ENCODE measurements at regions not wholly inside any gene's neighbourhood (a gene's known extent, or its start where the extent isn't known, plus 50 kb on each side); places are given as distances from the start of the nearest gene placed in this dataset.

DNA sequence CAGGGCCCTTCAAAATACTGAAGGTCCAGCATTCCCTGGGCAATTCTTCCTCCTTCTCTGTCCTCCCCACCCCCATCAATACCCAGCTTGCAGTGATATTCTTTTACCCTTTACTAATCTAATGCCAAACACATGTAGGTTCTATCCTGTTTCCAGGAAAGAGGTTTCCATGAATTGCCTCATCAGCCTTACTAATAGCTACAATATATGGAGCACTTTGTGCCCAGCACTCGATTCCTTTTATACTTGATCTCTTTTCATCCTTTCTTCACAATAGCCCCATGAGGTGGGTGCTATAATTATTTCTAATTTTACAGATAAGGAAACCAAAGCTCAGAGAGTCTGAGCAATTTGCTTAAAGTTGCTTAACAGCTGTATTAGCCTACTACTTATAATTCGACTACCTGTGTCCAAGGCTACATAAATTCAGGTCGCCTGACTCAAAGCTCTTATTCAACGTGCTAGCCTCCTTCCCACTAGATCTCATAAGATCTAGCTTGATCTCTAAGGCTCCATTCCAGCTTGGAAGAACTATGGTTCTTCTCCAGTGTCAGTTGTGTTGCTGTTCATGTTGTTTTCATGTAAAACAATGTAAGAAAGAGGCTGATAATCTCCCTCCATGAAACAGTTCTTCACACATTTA is 229.6 kb upstream of the PGRMC2 start:
- no peak overlapping the region for H3K4me3 Mint-ChIP-seq

DNA sequence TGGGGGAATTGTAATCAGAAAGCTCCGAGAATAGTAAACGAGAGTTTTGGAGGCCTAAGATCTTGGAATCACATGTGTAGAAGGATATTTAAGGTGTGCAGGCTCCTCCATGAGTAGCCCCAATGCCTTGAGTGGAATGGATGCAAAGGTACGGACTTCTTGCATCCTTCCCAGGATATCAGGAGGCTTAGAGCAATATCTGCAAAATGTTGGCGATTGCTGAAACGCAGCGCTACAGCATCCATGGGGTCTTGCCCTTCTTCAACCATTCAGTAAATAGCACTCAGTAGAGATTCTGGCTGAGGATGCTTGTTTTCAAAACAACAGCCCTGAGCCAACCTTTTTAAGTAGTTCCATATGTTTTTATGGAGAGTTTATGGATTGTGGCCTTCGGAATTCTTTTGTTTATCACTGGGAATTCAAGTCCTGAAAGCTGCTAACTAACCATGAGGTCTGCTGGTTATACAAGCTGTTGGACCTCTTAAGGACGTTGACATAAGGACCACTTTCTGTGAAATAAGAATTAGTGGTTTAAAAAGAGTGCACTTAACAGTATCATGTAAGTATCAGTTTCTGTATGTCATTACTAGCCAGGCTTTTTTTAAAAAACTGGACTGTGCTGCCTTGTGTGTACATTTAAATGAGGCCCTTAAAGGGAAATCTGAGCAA is 228.8 kb upstream of the PGRMC2 start:
- Mint-ChIP-seq H3K4me3 (no peak overlapping the region), H3K4me1 (no peaks in the 10 kb centered on the region), H3K9me3 (no peaks in the 10 kb centered on the region), H3K27ac (no peak overlapping the region), H3K36me3 (ENCODE audit: low read depth) (no peaks in the 10 kb centered on the region), H3K27me3 (peaks cover 2% of the 10 kb centered on the region)
- DNase-seq (no peak), ATAC-seq (ENCODE audit: low read depth) (no peak)
- POLR2A ChIA-PET, result no interaction called here
- intact Hi-C loops (cut with micrococcal nuclease), result no loop called here
- CTCF ChIA-PET, result no interaction called here
- TF ChIP-seq, protein P1, sequence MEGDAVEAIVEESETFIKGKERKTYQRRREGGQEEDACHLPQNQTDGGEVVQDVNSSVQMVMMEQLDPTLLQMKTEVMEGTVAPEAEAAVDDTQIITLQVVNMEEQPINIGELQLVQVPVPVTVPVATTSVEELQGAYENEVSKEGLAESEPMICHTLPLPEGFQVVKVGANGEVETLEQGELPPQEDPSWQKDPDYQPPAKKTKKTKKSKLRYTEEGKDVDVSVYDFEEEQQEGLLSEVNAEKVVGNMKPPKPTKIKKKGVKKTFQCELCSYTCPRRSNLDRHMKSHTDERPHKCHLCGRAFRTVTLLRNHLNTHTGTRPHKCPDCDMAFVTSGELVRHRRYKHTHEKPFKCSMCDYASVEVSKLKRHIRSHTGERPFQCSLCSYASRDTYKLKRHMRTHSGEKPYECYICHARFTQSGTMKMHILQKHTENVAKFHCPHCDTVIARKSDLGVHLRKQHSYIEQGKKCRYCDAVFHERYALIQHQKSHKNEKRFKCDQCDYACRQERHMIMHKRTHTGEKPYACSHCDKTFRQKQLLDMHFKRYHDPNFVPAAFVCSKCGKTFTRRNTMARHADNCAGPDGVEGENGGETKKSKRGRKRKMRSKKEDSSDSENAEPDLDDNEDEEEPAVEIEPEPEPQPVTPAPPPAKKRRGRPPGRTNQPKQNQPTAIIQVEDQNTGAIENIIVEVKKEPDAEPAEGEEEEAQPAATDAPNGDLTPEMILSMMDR (IDR thresholded peaks at IDR 0.05), result no peak

More for the DNA sequence above, 229.6 kb upstream of the PGRMC2 start:
- CTCF ChIA-PET, result no interaction called here
- Mint-ChIP-seq H3K4me1 (no peaks in the 10 kb centered on the region), H3K36me3 (ENCODE audit: low read depth) (no peaks in the 10 kb centered on the region), H3K9me3 (no peaks in the 10 kb centered on the region), H3K27ac (no peak overlapping the region), H3K27me3 (peaks cover 2% of the 10 kb centered on the region)
- DNase-seq (no peak), ATAC-seq (ENCODE audit: low read depth) (no peak)
- intact Hi-C loops (cut with micrococcal nuclease), result no loop called here
- TF ChIP-seq, protein P1 (IDR thresholded peaks at IDR 0.05), result no peak
- POLR2A ChIA-PET, result no interaction called here

DNA sequence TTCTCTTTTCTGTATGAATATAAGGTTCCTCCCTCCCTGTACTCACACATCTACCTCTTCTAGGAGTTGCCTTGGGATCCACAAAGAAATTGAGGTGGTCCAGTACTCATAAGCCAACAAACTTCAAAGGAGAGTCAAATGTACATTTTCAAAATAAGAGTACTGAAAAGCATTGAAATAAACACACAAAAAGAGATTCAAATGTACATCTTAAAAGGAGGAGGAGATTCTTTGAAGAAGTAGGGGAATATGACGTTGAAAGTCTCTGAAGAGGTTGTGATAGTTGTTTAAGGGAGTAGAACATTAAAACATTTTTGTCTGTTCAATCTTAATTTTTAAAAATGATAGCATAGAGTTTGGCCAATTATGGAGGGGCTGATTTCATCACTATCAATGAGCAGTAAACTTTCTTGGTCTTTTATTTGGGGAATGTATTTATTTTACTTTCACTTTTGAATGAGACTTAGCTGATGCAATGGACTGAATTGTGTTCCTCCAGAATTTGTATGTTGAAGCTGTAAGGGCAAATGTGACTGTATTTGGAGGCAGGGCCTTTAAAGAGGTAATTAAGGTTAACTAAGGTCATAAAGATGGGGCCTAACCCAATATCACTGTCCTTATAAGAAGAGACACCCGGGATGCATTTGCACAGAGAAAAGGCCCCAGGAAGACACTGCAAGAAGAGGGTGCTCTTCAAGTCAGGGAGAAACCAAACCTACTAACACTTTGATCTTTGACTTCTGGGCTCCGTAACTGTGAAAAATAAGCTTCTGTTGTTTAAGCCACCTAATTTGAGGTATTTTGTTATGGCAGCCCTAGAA is 226.3 kb upstream of the PGRMC2 start:
- intact Hi-C loops (cut with micrococcal nuclease), result no loop called here
- Mint-ChIP-seq H3K4me1 (no peaks in the 10 kb centered on the region), H3K36me3 (ENCODE audit: low read depth) (no peaks in the 10 kb centered on the region), H3K9me3 (no peaks in the 10 kb centered on the region), H3K4me3 (no peak overlapping the region), H3K27me3 (peaks cover 4% of the 10 kb centered on the region), H3K27ac (no peak overlapping the region)
- TF ChIP-seq, protein P1 (IDR thresholded peaks at IDR 0.05), result no peak
- DNase-seq (no peak), ATAC-seq (ENCODE audit: low read depth) (no peak)
- CTCF ChIA-PET, result no interaction called here
- POLR2A ChIA-PET, result no interaction called here

DNA sequence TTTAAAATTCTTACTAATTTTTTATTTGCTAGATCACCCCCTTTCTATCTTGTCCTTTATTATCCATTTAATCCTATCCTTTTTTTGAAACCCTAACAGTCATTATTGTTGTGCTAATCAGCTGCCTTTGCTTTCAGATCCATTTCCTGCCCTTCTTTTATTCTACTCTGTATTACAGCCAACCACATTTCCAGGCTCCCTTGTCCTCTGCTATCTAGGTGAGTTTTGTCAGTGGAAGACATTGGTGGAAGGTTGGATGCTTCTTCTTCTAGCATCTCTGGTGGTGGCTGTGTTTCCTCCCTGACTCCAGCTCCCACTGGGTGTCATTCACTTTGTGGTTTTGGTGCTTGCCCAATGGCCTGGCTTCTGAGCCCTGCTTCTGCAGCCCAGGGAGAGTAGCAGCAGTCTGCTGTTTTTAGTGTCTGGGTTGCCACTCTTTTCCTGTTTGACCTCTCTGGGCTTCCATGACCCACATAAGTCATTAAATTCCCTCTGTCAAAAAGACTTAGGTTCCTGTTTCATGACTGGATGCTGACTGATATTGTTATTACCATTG is 225.2 kb upstream of the PGRMC2 start:
- Mint-ChIP-seq H3K36me3 (ENCODE audit: low read depth) (no peaks in the 10 kb centered on the region), H3K27ac (no peak overlapping the region), H3K27me3 (peaks cover 4% of the 10 kb centered on the region), H3K4me3 (no peak overlapping the region), H3K9me3 (no peaks in the 10 kb centered on the region), H3K4me1 (no peaks in the 10 kb centered on the region)
- ATAC-seq (ENCODE audit: low read depth), result no peak
- TF ChIP-seq, protein P1 (IDR thresholded peaks at IDR 0.05), result no peak
- CTCF ChIA-PET, result no interaction called here
- POLR2A ChIA-PET, result no interaction called here
- intact Hi-C loops (cut with micrococcal nuclease), result no loop called here
- no peak for DNase-seq

DNA sequence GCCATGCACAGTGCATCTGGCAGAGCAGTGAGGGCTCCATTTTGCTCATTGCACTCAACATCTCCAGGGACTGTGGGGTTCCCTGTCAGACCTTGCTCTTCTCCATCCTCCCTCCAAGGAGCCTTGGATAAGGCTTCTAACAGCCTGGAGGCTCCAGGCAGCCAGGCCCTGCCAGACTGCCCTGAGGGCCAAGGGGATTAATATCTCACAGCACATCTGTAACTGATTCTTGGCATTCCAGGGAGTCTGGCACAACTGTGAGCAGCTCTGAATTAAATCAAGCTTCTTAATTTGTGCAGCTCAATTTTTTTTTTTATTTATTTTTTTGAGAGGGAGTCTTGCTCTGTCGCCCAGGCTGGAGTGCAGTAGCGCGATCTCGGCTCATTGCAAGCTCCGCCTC is 224.5 kb upstream of the PGRMC2 start:
- Mint-ChIP-seq H3K4me3 (no peak overlapping the region), H3K27ac (no peak overlapping the region), H3K9me3 (no peaks in the 10 kb centered on the region), H3K27me3 (peaks cover 4% of the 10 kb centered on the region), H3K4me1 (no peaks in the 10 kb centered on the region), H3K36me3 (ENCODE audit: low read depth) (no peaks in the 10 kb centered on the region)
- intact Hi-C loops (cut with micrococcal nuclease), result no loop called here
- TF ChIP-seq, protein P1 (IDR thresholded peaks at IDR 0.05), result no peak
- ATAC-seq (ENCODE audit: low read depth), result no peak
- CTCF ChIA-PET, result no interaction called here
- DNase-seq, result no peak
- POLR2A ChIA-PET, result no interaction called here

Data from activated B cell treated with CpG ODN at 0.5 μM for 24 hours (primary cell).